HG03103 (cell line): ENCODE measurements at regions not wholly inside any gene's neighbourhood (a gene's known extent, or its start where the extent isn't known, plus 50 kb on each side); places are given as distances from the start of the nearest gene placed in this dataset.

Source experiments
- ATAC-seq: cut with Tn5 transposase; IDR thresholded peaks from one replicate; pipeline ENCODE4 v1.9.1; 2021; ENCODE audit warnings: low read depth; ENCODE audit not compliant: unreplicated experiment

DNA sequence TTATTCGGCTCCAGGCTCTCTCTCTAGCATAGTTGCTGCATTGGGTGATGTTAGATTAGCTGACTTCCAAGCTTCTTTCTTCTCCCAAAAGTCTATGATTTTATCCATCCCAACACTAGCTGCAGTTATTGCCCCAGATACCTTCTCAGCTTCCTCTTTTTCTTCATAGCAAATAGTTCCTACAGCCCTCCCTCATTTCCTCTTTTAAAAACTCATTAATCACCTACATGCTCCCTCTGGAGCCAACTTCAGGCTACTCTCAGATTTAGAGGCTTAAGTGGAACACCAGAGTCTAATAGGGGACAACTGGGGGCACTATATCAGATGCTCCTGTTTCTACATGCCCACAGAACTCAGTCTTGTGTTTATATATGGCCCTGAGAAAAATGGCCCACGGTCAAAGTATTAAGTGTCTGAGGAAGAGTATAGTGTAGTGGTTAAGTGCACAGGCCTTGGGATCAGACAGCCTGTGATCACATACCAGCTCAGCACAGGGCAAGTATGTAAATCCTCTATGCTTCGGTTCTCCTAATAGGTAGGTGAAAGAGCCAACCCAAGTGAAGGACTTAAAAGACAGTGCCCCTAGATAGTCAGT, 241.9 kb upstream of the SLC14A2 start:
- ATAC-seq, result no peak

- ATAC-seq, result no peak
Measured at GRCh38 chr18:45374236-45374635, 241.0 kb upstream of the SLC14A2 start.

DNA sequence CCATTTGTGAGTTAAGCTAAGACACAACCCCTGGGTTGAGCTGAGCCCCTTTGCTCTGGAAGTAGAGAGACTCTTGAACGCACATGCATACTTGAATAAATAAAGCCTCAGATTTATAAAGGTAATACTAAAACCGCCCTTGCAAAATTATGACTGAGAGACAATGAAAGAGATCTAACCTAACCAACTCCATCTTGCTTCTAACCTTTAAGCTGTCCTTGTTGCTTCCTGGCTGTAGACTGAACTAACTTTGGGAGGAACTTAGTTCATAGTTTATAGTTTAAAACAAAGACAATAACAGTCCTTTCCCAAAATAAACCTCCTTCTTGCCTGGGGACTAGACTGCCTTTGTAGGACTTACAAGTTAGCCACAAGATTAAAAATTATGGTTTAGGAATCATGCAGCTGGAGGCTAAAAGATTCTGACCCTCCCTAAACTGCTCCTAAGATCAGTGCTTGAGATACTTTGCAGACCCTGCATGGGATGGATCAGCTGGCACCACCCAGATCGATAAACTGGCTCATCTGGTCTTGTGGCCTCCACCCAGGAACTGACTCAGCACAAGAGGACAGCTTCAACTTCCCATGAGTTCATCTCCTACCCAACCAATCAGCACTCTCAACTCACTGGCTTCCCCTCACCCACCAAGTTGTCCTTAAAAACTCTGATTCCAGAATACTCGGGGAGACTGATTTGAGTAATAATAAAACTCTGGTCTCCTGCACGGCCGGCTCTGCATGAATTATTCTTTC, 240.2 kb upstream of the SLC14A2 start:
- ATAC-seq, result no peak

DNA sequence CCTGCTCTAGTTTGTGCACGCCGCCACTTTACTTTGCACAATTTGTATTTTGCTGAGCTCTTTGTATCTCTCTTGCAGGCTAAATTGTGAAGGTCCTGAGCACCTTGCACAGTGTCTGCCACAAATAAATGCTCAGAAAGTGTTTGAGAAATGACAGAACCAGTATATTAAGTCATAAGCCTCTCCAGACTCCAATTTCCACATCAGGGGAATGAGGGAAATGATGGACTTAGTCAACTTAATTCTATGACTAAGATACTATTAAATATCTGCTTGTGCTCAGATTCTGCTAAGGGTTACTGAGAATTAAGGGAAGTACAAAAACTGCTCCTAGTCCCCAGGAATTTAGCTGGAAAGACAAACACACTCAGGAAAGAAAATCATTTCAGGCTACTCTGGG, 239.1 kb upstream of the SLC14A2 start:
- ATAC-seq, result no peak

DNA sequence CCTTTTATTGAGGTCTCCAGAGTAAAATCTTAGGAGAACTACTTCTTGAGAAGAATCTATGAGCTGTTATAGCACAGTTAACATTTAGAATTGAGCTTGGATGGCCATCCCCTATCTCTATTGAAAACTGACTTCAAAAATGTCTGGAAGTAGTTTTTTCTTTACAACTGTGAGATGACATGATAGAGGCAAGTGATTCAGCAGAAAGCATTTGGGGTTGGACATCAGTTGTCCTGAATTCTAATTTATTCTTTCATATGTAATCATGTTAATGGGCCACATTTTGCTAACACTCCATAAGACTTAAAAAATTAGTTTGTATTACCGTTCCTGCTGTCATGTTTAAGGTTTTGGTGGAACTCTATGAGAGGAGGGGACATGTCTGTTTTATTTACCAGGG, 237.0 kb upstream of the SLC14A2 start:
- no peak for ATAC-seq

- ATAC-seq, result no peak
Measured at GRCh38 chr18:45378933-45379332, 236.3 kb upstream of the SLC14A2 start.

DNA sequence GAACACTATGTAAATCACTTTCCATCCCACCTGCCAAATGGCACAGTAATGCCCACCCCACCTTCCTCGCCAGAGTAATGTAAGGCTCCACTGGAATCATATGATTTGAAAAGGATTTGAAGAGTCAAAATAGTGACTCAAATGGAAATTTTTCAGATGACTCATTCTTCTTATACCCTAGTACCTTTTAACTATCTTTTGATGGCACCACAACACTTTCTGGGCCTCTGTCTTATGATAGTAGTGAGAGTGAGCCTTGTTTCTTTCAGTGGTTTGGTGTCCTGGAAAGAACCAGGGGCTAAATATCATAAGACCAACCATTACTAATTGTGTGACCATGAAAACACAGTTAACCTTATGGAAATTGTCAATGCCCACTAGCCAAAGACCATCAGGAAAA, 235.4 kb upstream of the SLC14A2 start:
- ATAC-seq, result peak; percentile 56

DNA sequence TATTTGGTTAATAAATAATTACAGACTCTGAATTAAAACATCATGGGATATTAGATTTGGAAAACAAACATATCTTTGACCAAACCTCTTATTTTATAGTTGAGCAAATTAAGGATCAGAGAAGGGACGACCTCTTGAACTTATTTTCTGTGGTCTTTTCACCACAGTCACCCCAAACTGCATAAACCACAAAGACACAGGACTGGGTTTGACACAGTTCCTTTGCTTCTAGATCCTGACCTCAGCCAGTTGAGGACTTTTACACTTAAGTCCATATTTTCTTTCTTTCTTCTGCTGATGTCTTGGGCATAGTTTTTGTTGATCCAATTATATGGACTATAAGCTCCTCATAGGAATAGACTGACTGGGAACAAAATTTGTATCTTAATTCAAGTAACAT, 234.0 kb upstream of the SLC14A2 start:
- ATAC-seq, result no peak

DNA sequence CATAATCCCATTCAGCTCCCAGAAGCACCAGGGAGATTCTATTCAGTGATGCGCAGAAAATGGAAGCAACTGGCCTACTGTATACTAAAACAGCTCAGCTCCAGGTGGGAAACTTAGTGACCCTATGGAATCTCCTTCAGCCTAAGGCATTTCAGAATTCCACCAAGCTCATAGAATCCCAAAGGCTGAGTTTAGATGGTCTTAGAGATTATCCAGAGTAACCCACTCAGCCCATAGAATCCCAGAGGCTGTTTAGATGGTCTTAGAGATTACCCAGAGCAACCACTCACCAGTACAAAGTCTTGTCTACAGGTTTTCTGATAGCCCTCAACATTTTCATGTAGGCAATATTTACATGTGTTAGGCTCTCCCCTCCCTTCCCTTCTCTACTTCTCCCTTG, 232.0 kb upstream of the SLC14A2 start:
- no peak for ATAC-seq

- ATAC-seq, result no peak
Measured at GRCh38 chr18:45384137-45384961, 230.9 kb upstream of the SLC14A2 start.

DNA sequence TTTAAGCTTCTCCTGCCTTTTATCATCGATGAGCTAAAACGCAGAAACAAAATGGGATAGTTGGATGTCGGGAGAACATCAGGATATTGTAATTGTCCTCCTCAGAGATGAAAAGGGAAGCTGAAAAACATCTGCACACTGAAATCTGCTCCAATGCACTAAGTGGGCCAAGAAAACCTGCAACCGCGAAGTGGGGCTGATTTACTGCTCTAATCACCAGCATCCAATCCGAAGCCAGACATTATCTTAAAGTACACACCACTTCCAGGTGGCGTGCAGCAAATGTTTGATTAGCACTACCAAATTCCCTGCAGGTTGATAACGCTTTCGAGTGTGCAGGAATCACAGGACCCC, 230.3 kb upstream of the SLC14A2 start:
- no peak for ATAC-seq

GRCh38 chr18:45386041-45386655, 229.1 kb upstream of the SLC14A2 start:
- no peak for ATAC-seq

DNA sequence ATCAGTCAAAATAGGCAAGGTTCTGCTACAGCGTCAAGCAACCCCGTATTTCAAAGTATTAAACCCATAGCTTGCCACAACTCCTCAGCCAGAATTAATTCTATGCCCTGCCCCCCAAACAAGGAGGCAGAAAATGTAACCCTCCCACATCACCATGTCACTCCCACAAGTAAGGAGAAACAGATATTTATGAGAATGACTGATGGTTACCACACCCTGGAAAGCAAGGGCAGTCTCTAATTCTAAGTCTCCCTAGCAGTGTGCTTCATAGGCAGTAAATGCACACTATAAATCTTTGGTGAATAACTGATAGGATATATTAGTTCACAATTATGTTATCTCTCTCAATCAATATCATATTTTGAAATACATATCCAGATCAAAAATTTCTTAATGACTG, 228.0 kb upstream of the SLC14A2 start:
- no peak for ATAC-seq

DNA sequence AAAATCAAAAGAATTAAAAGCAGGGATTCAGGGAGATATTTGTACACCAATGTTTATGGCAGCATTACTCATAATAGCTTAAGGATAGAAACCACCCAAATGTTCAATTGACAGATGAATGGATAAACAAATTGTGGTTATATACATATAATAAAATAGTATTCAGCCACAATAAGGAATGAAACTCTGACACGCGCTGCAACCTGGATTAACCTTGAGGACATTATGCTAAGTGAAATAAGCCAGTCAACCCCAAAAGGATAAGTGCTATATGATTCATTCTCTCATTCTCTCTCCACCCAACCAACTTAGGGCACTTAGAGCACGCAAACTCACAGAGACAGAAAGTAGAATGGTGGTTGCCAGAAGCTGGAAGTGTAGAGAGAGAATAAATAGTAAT, 216.8 kb upstream of the SLC14A2 start:
- no peak for ATAC-seq

DNA sequence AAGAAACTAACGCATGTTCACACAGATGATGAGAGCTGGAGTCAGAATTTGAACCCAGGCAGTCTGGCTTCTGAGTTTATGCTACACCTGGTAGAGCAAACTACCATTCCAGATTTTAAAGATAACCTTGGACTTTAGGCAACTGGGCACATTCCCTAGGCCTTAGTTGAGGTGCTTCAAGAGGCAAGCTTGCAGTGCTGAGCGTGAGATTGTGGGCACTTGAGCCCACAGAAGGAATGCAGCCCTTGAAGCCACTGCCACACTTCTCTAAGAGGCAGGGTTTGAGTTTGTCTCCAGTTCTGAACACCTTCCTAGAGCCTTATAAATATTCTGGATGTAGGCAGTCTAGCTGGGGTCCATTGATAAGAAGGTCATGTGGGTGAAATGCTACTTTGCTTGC, 216.1 kb upstream of the SLC14A2 start:
- ATAC-seq, result no peak

- no peak for ATAC-seq
Measured at GRCh38 chr18:45399643-45400042, 215.6 kb upstream of the SLC14A2 start.

DNA sequence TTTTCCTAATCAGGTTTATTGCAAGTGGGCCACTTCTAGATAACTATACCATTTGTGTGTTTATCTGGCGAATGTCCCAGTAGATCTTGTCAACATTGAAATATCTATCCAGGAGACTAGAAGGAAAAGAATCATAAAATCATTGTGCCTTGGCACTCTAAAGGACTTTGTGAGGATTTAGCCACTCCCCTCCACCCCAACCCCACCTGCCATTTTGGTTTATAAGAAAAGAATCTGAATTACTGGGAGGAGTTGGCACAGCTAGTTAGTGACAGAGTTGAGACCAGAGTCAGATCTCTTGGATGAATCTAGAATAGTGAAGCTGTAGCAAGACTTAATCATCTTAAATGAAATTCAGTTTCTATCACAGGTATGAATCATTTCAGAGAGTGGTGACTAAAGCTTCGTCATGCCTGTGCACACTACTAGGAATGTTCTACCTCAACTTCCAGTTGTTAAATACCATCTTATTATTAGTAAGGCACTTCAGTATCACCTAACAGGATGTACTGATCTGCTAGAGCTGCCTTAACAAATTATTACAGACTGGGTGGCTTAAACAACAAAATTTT, 212.7 kb upstream of the SLC14A2 start:
- ATAC-seq, result no peak

DNA sequence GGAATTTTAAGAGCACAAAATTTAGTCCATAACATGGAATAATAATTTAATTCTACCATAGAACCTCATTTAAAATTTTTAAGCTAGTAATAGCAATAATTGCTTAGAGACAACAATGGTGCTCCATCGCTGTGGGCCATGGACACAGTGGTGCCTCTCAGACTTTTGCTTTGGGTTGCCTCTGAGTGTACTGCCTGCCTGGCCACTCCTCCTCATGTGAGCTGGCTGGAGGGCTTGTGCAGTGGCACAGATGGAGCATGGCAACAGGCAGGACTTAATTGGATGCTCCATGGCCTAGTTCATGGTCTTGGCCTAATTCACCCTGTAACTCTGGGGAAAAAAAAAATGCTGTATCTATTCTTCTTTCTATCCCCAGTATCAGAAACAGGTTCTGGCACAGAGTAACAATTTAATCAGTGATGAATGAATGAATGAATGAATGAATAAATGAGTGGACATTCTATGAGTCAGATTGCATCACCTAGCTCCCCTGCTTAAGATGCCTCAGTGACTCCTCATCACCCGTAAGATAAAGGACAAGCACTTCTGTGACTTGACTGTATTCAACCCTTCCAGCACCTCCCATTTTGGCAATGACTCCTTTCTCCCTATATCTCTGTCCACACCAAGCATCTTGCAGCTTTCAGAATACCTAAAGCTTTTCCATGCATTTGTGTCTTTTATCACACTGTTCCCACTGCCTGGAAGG, 211.8 kb upstream of the SLC14A2 start:
- ATAC-seq, result no peak

DNA sequence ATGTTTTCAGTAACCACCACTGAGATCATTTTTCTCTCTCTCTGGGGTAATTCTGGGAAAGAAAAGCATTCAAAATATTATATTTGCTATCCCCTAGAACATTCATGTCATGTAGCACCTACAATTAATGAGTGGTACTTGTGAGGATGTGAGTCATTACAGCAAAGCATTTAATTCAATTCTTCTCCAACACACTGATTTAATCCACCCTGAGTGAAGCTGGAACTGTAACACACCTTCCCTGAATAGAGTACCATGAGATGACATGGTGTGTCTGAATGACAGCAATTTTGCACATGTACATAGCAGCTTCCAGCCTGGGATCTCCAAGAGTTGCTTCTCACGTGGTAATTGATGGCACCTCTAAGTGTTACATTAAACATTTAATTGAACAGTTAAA, 207.1 kb upstream of the SLC14A2 start:
- ATAC-seq, result no peak

DNA sequence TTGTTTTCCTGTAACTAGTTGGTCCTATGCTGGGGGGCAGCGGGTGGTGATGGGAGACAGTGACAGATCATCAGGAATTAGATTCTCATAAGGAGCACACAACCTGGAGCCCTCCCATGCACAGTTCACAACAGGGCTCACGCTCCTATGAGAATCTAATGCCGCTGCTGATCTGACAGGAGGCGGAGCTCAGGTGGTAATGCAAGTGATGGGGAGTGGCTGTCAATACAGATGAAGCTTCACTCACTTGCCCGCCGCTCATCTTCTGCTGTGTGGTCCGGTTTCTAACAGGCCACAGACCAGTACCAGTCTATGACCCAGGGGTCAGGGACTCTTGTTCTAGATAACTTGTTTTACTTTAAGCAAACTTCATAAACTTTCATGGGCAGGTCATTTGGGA, 205.3 kb upstream of the SLC14A2 start:
- ATAC-seq, result no peak
